ENCODE measurements at regions not wholly inside any gene's neighbourhood (a gene's known extent, or its start where the extent isn't known, plus 50 kb on each side); places are given as distances from the start of the nearest gene placed in this dataset.

DNA sequence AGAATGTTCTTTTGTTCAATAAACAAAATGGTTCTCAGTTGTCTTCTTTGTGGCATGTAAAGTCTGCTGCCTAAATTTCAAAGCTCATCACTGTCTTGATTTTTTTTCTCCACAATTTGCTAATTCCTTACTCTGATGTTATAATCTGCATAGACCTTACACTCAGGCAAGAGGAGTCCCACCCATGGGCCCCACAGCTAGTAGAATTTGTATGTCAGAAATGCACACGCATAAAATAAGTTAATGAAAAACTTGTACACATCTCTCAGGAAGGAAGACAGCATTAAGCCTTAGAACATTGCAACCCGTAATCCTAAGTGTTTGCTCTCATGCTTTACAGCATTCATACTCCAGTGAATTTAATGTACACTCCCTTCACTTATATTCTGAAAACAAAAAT lies 280.8 kb downstream of the ATXN7L3B start:
- no peak for DNase-seq

- DNase-seq: no peak
These were observed 282.7 kb downstream of the ATXN7L3B start for GRCh38 chr12:74820324-74820723.

DNA sequence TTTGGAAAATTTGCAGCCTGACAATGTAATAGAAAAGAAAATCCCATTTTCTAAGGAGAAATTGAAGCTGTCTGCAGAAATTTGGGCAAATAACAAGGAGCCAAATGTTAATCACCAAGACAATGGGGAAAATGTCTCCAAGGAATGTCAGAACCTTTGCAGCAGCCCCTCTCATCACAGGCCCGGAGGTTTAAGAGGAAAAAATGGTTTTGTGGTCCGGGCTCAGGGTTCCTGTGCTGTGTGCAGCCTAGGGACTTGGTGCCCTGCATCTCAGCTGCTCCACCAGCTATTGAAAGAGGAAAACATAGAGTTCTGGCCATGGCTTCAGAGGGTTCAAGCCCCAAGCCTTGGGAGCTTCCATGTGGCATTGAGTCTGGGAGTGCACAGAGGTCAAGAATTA lies 298.9 kb downstream of the ATXN7L3B start:
- DNase-seq: no peak

DNA sequence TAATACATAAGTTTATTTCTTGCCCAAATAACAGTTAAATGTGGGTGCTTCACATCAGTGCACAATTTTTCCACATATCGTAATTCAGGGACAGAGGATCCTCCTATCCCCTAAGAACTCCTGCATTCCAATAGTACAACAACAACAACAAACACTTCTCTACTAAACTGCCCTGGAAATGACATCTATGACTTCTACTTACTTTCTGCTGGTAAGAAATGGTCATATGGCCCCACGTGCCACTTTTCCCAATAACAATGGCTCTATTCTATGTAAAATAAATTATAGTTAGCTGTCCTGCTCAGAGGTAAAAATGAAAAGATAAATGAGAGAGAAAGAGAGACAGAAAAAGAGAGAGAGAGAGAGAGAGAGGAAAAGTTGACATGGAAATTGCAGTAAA lies 308.5 kb downstream of the ATXN7L3B start:
- DNase-seq: no peak

- no peak for DNase-seq
These were observed 309.5 kb downstream of the ATXN7L3B start for GRCh38 chr12:74847169-74847568.

DNA sequence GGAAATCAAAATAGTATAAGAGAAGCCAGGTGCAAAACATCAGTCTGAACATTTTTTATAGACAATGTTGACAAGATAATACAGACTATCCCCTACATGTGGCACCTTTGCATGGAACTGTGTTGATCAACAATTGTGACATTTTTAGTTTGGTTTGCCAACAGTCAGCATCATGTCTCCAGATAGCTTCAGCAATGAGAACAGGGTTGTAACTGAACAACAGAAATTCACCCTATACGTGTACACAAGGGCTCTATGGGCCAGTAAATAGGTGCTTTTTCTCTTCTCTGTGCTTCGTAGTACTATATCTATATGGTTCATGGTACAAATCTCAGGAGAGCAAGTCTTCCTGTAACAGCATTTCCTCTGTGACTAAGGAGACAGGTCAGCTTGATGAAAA lies 310.4 kb downstream of the ATXN7L3B start:
- DNase-seq: no peak

DNA sequence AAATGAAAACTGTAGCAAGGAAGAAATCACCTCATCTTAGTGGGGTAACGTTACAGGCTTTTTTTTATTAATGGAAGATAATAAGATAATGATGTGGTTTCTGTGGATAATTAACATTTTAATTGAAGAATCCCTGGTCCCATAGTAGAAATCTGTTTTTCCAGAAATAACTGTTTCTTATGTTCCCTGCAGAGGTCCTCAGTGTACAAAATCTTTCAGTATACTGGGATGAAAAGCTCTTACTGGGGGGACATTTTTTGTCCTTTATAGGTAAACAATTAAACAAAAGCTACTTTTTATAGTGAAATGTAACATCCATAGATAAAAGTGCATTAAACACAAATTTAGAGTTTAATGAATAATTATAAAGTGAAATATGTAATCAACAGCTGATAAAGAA lies 312.2 kb downstream of the ATXN7L3B start:
- DNase-seq: peak; percentile 1

GRCh38 chr12:74871817-74872216 lies 334.2 kb downstream of the ATXN7L3B start:
- DNase-seq: no peak

DNA sequence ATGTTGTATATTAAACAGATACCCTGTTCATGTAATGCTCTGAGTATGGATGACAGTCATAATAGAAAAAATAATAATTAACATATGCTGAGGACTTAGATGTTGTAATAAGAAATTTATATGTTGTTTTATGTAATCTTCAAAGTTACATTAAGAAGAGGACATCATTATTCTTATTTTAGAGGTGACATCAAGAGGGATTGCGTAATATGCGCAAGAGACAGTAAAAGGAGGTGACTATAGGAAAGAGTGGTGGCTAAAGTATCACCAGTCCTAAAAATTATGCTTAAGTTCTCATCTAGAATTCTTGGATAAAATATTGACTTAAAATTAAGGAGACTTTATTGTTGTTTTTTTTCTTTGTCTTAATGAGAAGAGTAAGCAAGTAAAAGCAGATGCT lies 323.9 kb downstream of the KCNC2 start:
- no peak for DNase-seq

DNA sequence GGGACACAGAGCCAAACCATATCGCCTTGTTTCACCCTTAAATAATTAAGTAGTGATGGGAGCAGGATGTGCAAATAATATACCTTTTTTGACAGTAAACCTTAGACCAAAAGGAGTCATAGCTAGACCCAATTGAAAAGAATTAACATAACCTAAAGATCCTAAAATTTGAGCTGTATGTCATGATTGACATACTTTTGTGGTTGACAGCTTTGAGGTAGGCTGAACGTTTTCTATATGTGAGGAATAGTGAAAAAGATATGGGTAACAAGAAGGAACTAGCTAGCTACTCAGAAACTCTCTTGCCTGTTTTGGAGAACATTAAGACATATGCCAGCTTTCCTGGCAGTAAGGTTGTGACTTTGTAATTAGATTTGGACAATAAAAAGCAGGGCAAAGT lies 320.6 kb downstream of the KCNC2 start:
- no peak for DNase-seq

DNA sequence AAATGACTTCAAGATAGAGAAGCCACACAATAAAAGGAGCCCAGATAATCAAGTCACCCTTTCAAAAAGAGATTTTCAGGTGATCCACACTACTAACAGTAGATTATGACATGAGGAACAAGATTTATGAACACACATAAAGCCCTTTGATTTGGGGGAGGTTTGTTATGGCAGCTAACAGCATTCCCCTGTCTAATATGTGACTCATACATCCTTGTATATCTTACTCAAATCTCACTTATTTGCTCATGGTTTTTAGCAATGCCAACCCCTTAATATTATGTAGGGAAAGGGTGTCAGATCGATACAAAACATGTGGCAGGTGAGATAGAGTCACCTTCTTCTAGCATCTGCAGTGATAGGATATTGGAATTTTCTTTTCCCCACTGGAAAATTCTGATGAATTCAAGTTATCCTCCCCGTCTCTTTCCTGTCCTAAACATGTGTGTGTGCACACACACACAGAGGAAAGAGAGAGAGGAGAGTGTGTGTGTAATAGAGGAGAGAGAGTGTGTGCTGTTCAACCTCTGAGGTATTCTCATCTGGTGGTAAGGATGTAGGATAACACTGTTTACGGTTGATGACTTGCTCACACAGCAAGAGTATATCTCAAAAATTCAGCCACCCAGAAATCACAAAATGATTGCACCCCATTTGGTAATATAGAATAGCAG lies 319.9 kb downstream of the KCNC2 start:
- DNase-seq: peak; percentile 7

DNA sequence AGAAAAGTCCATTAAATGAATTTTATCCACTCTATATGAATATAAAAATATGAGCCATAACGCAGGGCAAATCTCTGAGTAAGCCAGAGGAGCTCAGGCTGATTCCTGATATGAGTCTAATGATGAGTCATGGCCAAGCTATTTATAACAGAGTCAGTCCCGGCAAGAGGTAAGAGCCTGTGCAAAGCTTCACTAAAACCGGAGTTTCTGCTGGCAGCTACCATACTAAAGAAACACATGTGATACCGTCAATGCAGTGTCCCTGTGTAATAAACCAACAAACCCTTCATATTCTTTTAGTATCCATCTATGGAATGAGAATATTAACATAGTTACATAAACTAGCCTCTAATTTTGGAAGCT lies 319.4 kb downstream of the KCNC2 start:
- DNase-seq: peak; percentile 46

GRCh38 chr12:74891083-74891668 lies 318.5 kb downstream of the KCNC2 start:
- no peak for DNase-seq

- DNase-seq: no peak
These were observed 317.5 kb downstream of the KCNC2 start for GRCh38 chr12:74892057-74892633.

DNA sequence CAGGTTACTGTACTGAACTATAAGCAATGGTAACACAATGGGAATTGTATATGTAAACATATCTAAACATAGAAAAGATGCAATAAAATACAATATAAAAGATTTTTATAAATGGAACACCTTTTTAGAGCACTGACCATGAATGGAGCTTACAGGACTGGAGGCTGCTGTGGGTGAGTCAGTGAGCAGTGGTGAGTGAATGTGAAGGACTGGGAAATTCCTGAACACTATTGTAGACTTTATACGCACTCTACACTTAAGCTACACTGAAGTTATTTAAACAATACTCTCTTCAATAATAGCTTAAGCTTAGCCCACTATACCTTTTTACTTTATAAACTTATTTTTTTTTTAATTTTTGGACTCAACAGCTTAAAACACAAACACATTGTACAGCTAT lies 313.5 kb downstream of the KCNC2 start:
- no peak for DNase-seq

DNA sequence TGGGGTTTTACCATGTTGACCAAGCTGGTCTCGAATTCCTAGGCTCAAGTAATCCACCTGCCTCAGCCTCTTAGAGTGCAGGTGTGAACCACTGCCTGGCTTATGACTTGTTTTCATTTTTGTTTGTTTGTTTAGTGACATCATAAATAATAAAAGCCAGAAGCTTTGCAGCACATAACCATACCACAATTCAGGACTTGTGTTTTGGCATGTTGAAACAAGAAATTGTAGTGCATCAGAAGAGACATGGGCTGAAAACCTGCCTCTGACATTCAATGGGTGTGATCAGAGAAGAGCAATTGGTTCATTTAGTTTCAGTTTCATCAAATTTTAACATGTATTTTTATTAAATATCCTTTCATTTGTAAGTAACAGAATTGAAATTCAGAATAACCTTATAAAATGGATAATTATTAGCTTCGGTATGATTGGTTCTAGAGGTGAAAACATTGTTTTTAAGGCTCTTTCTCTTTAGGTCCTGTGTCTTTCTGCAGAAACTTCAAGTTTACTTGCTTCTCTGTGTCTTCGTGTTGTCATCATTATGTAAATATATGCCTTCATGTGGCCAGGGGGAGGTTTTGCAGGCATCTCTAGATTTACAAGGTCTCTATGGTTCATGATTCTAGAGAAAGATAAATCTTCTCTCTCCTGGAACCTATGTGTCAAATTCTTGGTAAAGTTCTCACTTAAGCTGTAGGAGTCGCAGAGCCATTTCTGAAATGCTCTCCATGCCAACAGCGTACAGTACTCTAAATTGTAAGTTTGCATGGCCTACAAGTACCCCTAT lies 312.0 kb downstream of the KCNC2 start:
- no peak for DNase-seq

DNA sequence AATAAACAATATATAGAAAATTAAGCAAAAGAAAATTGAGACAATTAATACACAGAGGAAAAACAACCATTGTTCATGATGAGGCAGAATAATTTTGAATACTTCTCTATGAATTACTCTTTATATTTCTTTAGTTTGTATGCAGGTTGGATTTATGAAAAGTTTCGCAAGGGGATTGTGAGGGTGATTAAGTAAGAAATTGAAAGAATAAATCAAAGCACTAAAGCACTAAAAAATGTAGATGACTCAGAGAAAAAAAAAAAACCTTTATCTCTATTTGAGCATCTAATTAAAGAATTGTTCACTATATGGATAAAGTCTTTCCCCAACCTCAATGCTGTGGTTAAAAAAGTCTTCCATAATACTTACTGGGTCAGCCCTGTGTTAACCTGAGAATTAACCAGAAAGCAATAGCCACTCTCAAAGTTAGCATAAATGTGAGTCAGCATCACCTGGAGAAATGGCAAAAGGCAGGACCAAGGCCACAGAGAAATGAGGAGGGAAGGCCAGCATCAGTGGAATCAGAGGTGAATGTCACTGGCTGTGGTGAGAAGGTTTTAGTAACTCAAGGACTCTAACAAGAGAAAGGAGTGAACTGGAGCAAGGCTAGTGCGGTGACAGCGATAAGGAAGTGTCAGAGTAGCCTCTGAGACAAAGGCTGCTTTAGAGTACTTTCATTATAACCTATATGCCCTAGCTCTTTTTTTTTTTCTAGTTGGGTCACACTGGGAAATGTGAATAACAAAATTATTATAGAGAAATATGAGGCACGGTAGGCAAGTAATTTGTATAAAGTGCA lies 310.4 kb downstream of the KCNC2 start:
- DNase-seq: no peak

- DNase-seq: no peak
These were observed 309.4 kb downstream of the KCNC2 start for GRCh38 chr12:74900232-74900631.

GRCh38 chr12:74903522-74903921 lies 306.1 kb downstream of the KCNC2 start:
- DNase-seq: peak; percentile 29

DNA sequence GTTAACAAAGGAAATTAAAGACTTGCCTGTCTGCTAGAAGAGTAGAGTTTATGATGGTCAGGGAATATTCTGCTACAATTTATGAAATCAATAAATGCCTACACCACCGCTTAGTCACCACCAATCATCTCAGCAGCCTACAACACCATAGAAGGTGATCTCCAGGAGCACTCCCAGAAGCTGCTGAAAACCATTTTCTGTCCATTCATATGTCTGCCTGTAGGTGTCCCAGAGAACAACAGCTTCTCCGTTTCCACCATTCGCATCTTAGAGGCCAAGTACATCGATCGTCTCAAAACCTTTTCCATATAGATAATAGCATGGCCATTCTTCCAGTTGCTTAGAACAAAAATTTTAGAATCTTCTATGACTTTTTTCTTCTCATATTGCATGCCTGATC lies 303.4 kb downstream of the KCNC2 start:
- peak; percentile 12 for DNase-seq

DNA sequence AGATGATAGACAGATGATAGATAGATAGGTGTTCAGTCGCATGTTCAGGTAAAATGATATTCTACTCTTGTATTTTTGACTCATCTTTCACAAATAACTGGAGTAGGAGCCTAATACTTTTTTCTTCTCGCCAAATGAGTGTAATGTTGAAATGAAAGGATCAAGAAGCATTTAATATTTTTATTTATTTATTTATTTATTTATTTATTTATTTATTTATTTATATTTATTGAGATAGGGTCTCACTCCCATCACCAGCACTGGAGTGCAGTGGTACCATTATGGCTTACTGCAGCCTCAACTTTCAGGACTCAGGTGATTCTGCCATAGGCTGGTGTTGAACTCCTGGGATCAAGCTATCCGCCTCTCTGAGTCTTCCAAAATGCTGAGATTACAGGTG lies 298.8 kb downstream of the KCNC2 start:
- no peak for DNase-seq

DNA sequence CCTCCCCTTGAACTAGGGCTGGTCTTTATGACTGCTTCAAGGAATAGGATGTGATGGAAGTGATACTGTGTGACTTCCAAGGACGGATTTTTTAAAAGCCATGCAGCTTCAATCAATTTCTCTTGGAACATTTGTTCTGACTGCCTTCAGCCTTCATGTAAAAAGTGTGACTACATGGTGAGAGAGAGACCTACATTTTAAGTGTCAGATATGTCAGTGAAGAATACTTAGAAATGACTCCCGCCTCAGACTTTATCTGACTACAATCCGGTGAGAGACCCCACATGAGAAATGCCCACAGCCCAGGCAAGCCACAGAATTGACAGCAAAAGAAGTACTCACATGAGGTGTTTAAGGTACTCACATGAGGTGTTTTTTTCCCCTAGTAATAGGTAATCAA lies 295.3 kb downstream of the KCNC2 start:
- DNase-seq: no peak

- no peak for DNase-seq
These were observed 293.9 kb downstream of the KCNC2 start for GRCh38 chr12:74915718-74916117.

Data from NCI-H69 (cell line).